Panc1 (cell line): ENCODE measurements at regions not wholly inside any gene's neighbourhood (a gene's known extent, or its start where the extent isn't known, plus 50 kb on each side); places are given as distances from the start of the nearest gene placed in this dataset.

Source experiments
- ATAC-seq: fragments of 200-7000 bp; cut with Tn5 transposase; 2 replicates; pipeline ENCODE4 v1.9.1; 2020; ENCODE audit warnings: mild to moderate bottlenecking, moderate library complexity
- BruUV-seq: library from RNA; stranded (reverse); fragments of 400-500 nt; replicated peaks from 2 replicates; lab custom pipeline; 2021; lab: Mats Ljungman, UMichigan
- CTCF ChIA-PET: fragments of 300-600 bp; sonication (Branson Sonifier 250); formaldehyde crosslinking; loops from one replicate; lab custom pipeline; 2022; ENCODE audit warnings: antibody characterized with exemption; lab: Charles Lee
- POLR2A ChIA-PET: fragments of 300-600 bp; sonication (Branson Sonifier 250); formaldehyde crosslinking; loops from one replicate; lab custom pipeline; 2022; ENCODE audit warnings: antibody characterized with exemption; lab: Charles Lee
- DNase-seq: peaks from one replicate; pipeline ENCODE4 v3.0.0-alpha.2; 2010; ENCODE audit warnings: low read depth, low spot score
- H3K27ac ChIP-seq: 2 replicates; pipeline ENCODE4 v1.5.1; 2011; ENCODE audit warnings: mild to moderate bottlenecking, low read length, inconsistent platforms
- H3K27me3 ChIP-seq: fragments of 200-500 bp; sonication (Bioruptor generic); 2 replicates; pipeline ENCODE4 v1.6.0; 2014; ENCODE audit warnings: low read length, inconsistent platforms; ENCODE audit not compliant: control insufficient read depth, insufficient read depth
- H3K36me3 ChIP-seq: fragments of 200-500 bp; sonication (Bioruptor generic); 2 replicates; pipeline ENCODE4 v1.5.1; 2014; ENCODE audit warnings: inconsistent platforms, mild to moderate bottlenecking, low read length, moderate library complexity; ENCODE audit not compliant: control insufficient read depth, insufficient read depth
- H3K4me1 ChIP-seq: 2 replicates; pipeline ENCODE4 v1.5.1; 2011; ENCODE audit warnings: inconsistent platforms, mild to moderate bottlenecking, low read length, moderate library complexity; ENCODE audit not compliant: control insufficient read depth, insufficient read depth
- H3K4me3 ChIP-seq, 2 experiments: 2 replicates each; pipeline ENCODE4 v1.5.1; 2011 to 2012; ENCODE audit warnings: low read depth in 2 of 2, low read length in 2 of 2, mild to moderate bottlenecking in 2 of 2, inconsistent platforms in 1 of 2, moderate library complexity in 1 of 2
- H3K9me3 ChIP-seq: fragments of 200-500 bp; sonication (Bioruptor generic); 2 replicates; pipeline ENCODE4 v1.5.1; 2014; ENCODE audit warnings: low read depth, mild to moderate bottlenecking, inconsistent platforms, low read length, moderate library complexity; ENCODE audit not compliant: control insufficient read depth, insufficient read depth
- CTCF ChIP-seq: fragments of 450-650 bp; IDR thresholded peaks from 2 replicates; pipeline ENCODE4 v1.5.1; 2017; ENCODE audit warnings: mild to moderate bottlenecking
- POLR2AphosphoS5 ChIP-seq: IDR thresholded peaks from 2 replicates; pipeline ENCODE4 v1.6.1; 2012; ENCODE audit warnings: mild to moderate bottlenecking, low read depth, low read length, moderate library complexity
- SIN3A ChIP-seq: IDR thresholded peaks from 2 replicates; pipeline ENCODE4 v1.6.1; 2012; ENCODE audit warnings: low read depth, mild to moderate bottlenecking, low read length, moderate library complexity, borderline replicate concordance; ENCODE audit not compliant: insufficient read depth
- TCF7L2 ChIP-seq: IDR thresholded peaks from 2 replicates; pipeline ENCODE4 v1.6.1; 2011; ENCODE audit warnings: mild to moderate bottlenecking, low read depth, low read length, inconsistent platforms
- in situ Hi-C: cut with HindIII; loops from 2 replicates; pipeline ENCODE4 v1.10.0; 2016; ENCODE audit warnings: low sequenced_read_pairs, low pct_unique_long_range_greater_than_20kb
- intact Hi-C: fragments of 100-400 bp; cut with micrococcal nuclease; formaldehyde crosslinking; loops from one replicate; pipeline ENCODE4 v1.10.0; 2022; ENCODE audit not compliant: unreplicated experiment
- TF ChIP-seq, protein P1 (sequence below), 2 experiments: IDR thresholded peaks; 2 replicates each; pipeline ENCODE4 v1.6.1; 2011 to 2012; ENCODE audit warnings: low read depth in 2 of 2, control low read depth in 1 of 2, low read length in 1 of 2, mild to moderate bottlenecking in 1 of 2, moderate library complexity in 1 of 2; ENCODE audit not compliant: insufficient read depth in 1 of 2

DNA sequence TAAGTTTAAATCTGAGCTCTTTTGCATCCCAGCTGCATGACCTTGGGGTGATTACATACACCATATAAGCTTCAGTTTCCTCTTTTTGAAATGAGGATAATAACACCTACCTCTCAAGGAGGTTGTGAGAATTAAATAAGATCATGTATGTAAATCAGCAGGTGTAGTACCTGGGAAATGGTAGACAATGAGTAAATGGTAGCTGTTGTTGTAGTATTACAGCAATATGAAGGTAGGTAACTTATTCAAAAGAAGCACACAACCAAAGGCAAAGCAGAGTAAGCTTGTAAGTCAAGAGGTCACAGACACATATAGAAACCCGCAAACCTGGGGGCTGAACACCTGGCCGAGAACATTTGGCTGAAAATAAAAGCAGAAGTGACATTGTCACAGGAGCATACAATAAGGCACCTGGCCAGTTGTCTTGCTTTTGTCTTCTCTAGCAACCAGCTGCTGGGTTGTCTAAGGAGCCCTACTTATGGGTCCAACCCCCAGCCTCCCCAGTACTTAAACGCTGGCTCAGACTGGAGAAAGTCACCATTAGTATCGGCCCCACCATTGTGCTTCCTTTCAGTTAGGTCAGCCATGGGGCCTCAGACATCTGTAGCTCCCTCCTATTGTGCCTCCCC, 203.6 kb upstream of the MKLN1 start:
- Histone ChIP-seq H3K36me3 (no peaks in the 10 kb centered on the region), H3K27ac (no peak overlapping the region), H3K27me3 (no peaks in the 10 kb centered on the region), H3K4me3 (no peak overlapping the region), H3K9me3 (no peaks in the 10 kb centered on the region), H3K4me1 (no peaks in the 10 kb centered on the region)
- in situ Hi-C loops = no loop called here
- CTCF ChIA-PET = no interaction called here
- no peak for ATAC-seq
- DNase-seq = no peak
- POLR2A ChIA-PET = interaction anchor here (0.9 kb wide), 1 partner anchor 46 kb away, joined by 3 read pairs; no protein-coding TSS in a partner anchor
- intact Hi-C loops = no loop called here
- TF ChIP-seq CTCF (no peak), SIN3A (no peak), POLR2AphosphoS5 (no peak)
- TF ChIP-seq, protein P1, sequence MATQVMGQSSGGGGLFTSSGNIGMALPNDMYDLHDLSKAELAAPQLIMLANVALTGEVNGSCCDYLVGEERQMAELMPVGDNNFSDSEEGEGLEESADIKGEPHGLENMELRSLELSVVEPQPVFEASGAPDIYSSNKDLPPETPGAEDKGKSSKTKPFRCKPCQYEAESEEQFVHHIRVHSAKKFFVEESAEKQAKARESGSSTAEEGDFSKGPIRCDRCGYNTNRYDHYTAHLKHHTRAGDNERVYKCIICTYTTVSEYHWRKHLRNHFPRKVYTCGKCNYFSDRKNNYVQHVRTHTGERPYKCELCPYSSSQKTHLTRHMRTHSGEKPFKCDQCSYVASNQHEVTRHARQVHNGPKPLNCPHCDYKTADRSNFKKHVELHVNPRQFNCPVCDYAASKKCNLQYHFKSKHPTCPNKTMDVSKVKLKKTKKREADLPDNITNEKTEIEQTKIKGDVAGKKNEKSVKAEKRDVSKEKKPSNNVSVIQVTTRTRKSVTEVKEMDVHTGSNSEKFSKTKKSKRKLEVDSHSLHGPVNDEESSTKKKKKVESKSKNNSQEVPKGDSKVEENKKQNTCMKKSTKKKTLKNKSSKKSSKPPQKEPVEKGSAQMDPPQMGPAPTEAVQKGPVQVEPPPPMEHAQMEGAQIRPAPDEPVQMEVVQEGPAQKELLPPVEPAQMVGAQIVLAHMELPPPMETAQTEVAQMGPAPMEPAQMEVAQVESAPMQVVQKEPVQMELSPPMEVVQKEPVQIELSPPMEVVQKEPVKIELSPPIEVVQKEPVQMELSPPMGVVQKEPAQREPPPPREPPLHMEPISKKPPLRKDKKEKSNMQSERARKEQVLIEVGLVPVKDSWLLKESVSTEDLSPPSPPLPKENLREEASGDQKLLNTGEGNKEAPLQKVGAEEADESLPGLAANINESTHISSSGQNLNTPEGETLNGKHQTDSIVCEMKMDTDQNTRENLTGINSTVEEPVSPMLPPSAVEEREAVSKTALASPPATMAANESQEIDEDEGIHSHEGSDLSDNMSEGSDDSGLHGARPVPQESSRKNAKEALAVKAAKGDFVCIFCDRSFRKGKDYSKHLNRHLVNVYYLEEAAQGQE (IDR thresholded peaks at IDR 0.05; ENCODE audit: insufficient read depth in 1 of 2, low read depth in 2 of 2, low read length in 1 of 2) = no peak
- BruUV-seq = no TSS peak

GRCh38 chr7:131124867-131125266, 202.8 kb upstream of the MKLN1 start:
- no peaks in the 10 kb centered on the region for H3K27me3 ChIP-seq
- no peak for ATAC-seq
- H3K4me1 ChIP-seq = no peaks in the 10 kb centered on the region
- POLR2A ChIA-PET = interaction anchor here (0.9 kb wide), 1 partner anchor 45 kb away, joined by 3 read pairs; no protein-coding TSS in a partner anchor
- intact Hi-C loops (no loop called here), in situ Hi-C loops (no loop called here)
- no peak overlapping the region for H3K27ac ChIP-seq
- no peaks in the 10 kb centered on the region for H3K9me3 ChIP-seq
- CTCF ChIA-PET = no interaction called here
- TF ChIP-seq SIN3A = no peak
- no peak for TF ChIP-seq TCF7L2
- TF ChIP-seq CTCF = no peak
- no peak for TF ChIP-seq POLR2AphosphoS5
- TF ChIP-seq, protein P1 (IDR thresholded peaks at IDR 0.05; ENCODE audit: insufficient read depth in 1 of 2, low read depth in 2 of 2, low read length in 1 of 2) = no peak
- BruUV-seq = no TSS peak
- no peak for DNase-seq
- H3K36me3 ChIP-seq = no peaks in the 10 kb centered on the region
- no peak overlapping the region for H3K4me3 ChIP-seq
